HG02938 (cell line): ENCODE measurements at regions not wholly inside any gene's neighbourhood (a gene's known extent, or its start where the extent isn't known, plus 50 kb on each side); places are given as distances from the start of the nearest gene placed in this dataset.

Experiments
- ATAC-seq: cut with Tn5 transposase; IDR thresholded peaks from one replicate; pipeline ENCODE4 v1.9.1; 2021; ENCODE audit warnings: mild to moderate bottlenecking, moderate library complexity; ENCODE audit not compliant: unreplicated experiment

DNA sequence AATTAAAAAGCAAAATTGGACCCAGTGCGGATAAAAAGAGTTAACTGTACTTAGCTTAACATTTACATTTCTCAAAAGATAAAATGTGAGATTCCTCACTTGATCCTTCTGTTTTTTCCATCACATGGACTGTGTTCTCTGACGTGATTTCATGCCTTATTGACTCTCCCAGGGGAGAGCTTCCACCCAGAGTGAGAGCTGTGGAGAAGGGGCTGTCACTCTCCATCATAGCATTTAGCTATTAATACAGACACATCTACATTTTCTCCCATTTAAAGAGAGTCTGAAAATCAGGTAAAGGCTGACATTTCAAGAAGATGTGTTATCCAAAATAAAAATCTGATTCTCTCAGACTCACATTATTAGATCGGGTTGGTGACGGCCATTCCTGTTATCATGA lies 493.8 kb downstream of the FBXO15 start:
- ATAC-seq, result no peak

DNA sequence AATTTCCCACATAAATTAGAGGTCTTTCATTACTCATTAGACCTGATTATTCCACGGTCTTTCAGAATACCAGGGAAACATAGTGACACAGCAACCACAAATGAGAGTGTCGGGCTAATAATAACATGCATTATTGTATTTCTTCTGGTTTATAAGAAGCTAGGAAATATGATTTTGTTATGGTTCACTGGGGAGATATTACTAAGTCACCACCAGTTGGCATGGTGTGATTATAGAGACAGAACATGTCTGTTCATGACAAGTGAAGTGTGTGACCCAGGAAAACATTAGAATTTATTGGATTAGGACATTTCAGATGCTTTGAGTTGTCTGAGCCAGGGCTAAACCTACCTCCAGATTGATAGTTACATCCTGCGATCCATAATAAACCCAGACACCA lies 494.4 kb downstream of the FBXO15 start:
- ATAC-seq, result no peak

DNA sequence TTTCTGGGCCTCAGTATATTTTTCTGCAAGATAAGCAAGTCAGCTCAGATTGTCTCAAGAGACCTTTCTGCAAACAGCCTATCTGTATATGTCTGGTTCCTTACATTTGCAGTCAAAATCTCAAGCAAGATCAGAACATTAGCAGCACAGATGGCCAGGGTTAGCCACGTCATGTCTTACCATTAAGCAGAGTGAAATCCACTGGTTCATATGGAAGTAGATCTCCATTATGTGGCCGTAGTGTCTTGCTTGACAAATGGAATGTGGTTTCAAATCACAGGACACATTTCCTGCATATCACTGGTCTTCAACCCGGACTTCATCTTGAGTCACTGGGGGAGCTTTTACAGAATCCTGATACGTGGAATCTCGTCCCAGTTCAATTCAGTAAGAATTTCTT lies 500.2 kb downstream of the FBXO15 start:
- no peak for ATAC-seq

DNA sequence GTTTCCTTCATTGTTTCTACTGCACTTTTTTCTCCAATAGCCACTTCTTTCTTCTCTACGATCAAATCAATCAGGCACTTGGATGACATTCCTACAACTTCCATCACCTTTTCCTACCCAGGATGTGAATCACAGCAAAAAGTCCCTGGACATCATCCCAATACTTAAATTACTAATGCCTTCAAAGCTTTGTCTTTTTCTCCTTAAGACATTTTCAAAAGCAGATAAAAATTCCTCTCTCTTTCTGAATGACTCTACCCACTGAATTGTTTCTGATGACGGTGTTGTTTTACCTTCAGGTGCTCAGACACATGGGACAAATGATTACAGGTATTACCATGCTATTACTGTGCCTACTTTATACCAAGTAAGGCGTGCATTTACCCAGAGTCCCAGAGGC lies 500.9 kb downstream of the FBXO15 start:
- no peak for ATAC-seq

DNA sequence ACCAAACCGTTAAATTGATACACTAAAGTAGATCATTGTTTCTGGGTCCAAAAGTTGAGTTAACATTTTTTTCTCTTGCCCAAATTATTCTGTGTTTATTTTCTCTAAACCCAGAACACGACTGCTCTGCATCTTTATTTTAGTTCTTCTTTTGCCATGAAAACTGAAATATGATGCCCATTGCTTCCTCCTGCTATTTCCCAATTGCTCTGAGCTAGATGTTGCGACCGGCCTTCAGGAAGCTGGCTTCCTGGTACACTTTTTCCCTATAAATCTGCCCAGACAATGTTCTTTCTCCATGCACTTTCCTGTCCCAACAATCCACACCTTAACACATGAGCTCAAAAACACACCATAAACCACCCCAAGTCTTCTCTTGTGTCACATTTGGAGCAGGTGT lies 501.4 kb downstream of the FBXO15 start:
- ATAC-seq, result no peak

GRCh38 chr18:73645160-73645715 lies 502.4 kb downstream of the FBXO15 start:
- no peak for ATAC-seq

DNA sequence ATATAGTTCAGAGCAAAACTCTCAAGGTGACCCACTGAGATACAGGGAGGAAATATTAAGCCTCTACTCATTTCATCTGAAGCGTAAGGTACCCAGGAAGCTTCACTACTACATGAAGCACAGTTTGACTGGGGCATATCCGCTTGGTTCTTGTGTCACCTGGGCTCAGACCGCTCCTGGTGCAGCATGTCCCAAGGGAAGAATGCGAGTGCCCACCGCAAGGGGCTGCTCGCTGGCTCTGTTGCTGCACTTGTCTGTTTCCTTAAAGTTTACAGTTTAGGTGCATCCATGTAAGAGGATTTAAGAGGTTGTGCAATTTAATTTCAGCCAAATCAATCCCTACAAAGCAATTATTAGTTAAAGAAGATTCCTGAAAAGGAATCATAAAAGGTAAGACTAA lies 507.8 kb downstream of the FBXO15 start:
- no peak for ATAC-seq

DNA sequence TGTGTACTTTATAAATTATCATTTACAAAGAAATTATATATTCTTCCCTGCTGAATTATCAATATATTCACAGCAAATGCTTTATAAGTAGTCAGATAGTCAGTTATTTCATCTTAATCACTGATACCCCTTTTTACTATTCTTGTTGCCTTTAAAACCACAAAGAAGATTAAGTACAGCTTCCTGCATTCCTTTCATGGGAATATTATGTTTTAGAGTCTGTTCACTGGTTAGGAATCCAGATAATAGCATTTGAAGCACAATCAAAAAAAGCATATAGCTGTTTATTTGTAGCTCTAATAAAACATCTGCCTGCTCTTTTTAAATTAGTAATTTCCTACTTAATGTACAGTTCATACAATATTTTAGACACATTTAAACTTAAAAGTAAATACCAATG lies 508.9 kb downstream of the FBXO15 start:
- ATAC-seq, result no peak

DNA sequence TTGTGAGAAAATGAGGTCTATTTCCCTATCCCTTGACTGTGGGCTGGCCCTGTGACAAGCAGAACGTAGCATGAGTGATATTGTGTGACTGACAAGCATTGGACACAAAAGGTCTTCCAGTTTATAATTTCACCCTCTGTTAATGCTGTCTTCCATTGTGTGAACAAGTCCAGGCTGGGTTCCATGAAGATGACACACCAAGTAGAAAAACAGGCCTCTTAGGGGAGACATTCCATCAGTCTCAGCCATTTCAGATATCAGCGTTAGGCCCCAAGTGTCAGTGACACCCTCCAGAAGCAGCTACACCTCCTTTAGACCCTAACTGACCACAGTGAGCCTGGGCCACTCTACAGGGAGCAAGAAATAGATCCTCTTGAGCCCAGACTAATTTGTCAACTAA lies 511.3 kb downstream of the FBXO15 start:
- no peak for ATAC-seq

DNA sequence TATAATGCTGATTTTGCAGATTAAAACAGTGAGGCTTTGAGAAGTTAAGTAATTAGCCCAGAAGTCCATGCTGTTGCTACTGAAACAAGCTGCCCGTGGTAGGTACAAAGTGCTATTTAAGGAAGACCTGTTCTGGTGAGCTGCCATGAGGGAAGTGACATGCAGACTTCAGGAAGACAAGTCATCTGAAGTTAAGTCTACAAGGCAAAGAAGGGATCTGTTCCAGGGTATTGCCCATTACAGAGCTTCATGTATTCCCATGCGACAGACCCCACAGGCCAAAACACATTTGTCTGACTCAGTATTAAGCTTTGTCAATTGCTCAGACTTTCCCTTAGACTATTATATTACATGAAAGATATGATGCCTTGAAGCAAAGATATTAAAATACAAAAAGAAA lies 520.8 kb downstream of the FBXO15 start:
- no peak for ATAC-seq

DNA sequence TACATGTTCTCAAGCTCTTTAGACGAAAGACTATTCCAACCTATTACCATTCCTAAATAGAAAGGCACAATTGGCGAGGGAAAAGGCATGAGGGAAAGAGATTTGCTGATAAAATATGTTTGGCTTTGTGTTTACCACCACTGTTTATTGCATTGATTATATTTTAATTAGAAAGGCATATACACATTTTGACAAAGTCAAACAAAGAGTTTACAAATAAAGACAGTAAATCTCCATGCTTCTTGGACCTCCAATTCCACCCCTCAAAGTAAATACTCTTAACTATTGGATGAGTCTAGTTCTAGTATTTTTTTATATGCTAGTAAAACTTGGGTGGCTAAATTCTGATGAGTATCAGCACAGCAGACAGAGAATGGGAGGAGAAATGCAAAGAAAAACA lies 521.4 kb downstream of the FBXO15 start:
- ATAC-seq, result no peak

DNA sequence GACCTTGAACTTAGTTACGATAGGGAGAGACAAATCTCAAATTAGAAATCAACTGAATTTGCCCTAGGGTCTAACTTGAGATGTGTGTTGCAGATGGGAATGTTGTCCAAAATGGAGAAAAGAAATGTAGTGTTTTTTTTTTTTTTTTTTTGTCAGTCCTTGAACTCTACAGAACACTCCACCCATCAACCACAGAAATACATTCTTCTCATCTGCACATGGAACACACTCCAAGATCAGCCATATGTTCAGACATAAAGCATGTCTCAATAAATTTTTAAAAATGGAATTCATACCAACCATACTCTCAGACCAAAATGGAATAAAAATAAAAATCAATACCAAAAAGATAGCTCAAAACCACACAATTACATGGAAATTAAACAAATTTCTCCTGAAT lies 526.5 kb downstream of the FBXO15 start:
- no peak for ATAC-seq

DNA sequence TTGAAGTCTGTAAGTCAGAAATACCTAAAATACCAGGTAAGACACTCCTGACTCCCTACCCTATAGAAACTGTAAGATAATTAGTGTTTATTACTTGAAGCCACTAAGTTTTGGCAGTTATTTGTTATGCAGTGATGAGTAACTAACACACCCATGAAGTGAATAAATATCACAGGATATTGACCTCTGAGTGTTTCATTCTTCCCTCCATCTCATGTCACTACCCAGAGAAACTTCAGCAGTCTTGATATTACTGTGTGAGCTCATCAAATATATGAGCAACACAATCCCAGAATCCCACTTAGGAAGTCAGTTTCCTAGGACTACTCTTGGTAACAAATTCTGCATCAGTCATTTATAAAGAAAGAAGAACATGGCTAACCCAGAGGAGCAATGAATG lies 529.7 kb downstream of the FBXO15 start:
- ATAC-seq, result no peak

DNA sequence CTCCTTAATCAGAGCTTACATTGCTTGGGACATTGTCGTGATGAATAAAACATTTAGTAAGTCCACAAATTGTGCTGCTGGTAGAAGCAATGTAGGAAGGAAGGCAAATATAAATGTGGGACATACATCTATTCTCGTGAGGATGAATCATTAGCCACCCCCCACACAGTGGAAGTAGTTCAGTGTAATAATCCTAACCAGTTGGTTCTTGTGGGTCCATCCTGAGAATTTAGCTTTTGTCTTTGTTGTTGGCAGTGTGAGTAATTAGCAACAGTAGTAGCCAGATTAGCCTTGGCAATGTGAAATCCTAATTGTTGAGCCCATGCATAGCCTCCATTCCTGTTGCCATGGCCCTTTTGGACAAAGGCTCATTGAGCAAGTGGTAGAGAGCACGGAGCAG lies 532.1 kb downstream of the FBXO15 start:
- ATAC-seq, result no peak

- no peak for ATAC-seq
These were observed 532.8 kb downstream of the FBXO15 start for GRCh38 chr18:73614812-73615211.

DNA sequence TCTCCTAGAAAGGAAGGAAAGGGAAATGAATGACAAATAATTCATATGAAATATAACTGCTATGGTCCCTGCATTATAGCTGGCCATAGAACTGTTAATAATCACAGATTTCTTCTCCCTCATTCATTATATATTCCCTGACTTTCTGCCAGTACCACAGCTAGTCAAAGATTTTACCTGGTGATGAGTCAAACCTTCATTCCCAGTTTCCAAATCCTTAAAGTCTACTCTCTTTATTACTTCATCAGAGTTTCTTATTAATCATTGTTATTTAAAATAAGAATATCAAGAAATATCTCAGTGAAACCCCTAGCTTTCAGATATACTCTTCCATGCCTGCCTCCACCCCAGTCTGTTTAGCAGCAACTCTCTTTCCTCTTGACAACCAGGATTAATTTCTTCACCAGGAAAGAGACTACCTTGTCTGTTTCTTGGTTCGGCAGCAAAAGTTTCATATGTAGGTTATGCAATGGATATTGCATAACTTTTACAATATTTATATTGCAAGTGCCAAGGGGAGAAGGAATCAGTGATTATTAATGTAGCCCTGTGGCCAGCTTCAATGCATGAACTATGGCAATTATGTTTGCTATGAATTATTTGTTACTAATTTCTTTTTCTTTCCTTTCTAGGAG lies 533.8 kb downstream of the FBXO15 start:
- no peak for ATAC-seq

DNA sequence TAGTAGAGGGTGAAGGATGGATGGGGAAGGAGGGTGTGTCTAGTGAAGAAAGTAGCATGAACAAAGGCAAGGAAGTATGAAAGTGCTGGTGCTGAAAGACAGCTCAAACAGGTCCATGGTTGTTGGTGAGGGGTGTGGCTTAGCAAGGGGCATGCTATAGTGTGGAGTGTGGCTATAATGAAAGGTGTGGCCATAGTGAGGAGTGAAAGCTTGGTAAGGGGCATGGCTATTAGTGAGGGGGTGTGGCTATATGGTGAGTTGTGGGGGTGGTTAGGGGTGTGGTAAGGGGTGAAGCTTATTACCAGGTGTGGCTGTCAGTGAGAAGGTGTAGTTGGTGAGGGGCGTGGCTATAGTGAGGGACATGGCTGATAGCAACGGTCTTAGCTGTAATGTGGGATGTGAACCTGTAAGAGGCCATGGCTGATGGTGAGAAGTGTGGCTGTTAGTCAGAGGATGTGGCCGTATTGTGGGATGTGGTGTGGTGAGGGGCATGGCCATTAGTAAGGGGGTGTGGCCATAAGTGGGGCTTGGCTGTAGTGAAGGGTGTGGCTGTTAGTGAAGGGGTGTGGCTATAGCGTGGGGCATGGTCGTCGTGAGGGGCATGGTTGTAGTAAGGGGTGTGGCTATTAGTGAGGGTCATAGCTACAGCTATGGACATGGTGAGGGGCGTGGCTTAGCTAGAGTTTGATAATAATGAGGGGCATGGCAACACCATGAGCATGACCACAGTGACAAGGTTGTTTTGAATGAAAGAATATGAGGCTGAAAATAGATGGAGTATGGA lies 549.6 kb downstream of the FBXO15 start:
- ATAC-seq, result no peak

- no peak for ATAC-seq
These were observed 552.9 kb downstream of the FBXO15 start for GRCh38 chr18:73594749-73595148.

- ATAC-seq, result no peak
These were observed 554.4 kb downstream of the FBXO15 start for GRCh38 chr18:73593207-73593606.

- no peak for ATAC-seq
These were observed 556.7 kb downstream of the FBXO15 start for GRCh38 chr18:73590950-73591349.

DNA sequence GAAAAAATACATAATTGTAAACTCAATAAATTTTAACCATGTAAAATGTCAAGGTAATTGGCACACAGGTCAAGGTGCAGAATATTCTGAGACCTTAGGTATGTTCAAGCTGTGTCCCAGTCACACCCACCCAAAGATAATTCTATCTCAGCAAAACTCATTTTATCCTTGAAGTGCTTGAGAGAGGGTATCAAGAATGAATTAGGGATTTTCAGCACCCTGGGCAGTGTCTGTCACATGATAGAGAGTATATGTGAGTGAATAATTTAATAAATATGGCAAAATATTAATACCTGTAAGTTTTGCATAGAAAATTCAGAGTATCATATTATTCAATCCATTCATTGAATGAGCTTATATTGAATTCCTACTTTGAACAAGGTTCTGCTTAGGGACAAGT lies 567.9 kb downstream of the FBXO15 start:
- ATAC-seq, result no peak

GRCh38 chr18:73577365-73577764 lies 570.3 kb downstream of the FBXO15 start:
- ATAC-seq, result no peak
